Naive B cell (primary cell): ENCODE measurements at regions not wholly inside any gene's neighbourhood (a gene's known extent, or its start where the extent isn't known, plus 50 kb on each side); places are given as distances from the start of the nearest gene placed in this dataset.
"Not testable (repeated sequence)": the region's sequence is repeated elsewhere in the genome, so short reads cannot be mapped to it uniquely, and the experiment has no call there.

Experiments used
- ATAC-seq, 2 donors: fragments of 150-1000 bp; cut with Tn5 transposase; 2 replicates each; pipeline ENCODE4 v1.10.0; 2021; ENCODE audit warnings: low read depth in 2 of 2, mild to moderate bottlenecking in 2 of 2, moderate library complexity in 2 of 2
- DNase-seq: peaks from one replicate; pipeline ENCODE4 v3.0.0; 2022
- H3K27ac Mint-ChIP-seq, 6 donors: one replicate each; pipeline ENCODE4 v1.8.0; 2020 to 2022; ENCODE audit warnings: mild to moderate bottlenecking in 6 of 6, mixed read lengths in 6 of 6, moderate library complexity in 5 of 6, inconsistent platforms in 2 of 6
- H3K27me3 Mint-ChIP-seq, 3 donors: one replicate each; pipeline ENCODE4 v1.8.0; 2021 to 2022; ENCODE audit warnings: mixed read lengths in 3 of 3, mild to moderate bottlenecking in 1 of 3
- H3K36me3 Mint-ChIP-seq, 2 donors: one replicate each; pipeline ENCODE4 v1.8.0; 2020 to 2022; ENCODE audit warnings: mixed read lengths in 2 of 2, inconsistent platforms in 1 of 2, mild to moderate bottlenecking in 1 of 2
- H3K4me1 Mint-ChIP-seq, 3 donors: one replicate each; pipeline ENCODE4 v1.8.0; 2020 to 2022; ENCODE audit warnings: mixed read lengths in 3 of 3, inconsistent platforms in 1 of 3, mild to moderate bottlenecking in 1 of 3, moderate library complexity in 1 of 3
- H3K4me3 Mint-ChIP-seq, 8 donors: one replicate each; pipeline ENCODE4 v1.8.0; 2020 to 2022; ENCODE audit warnings: mild to moderate bottlenecking in 8 of 8, mixed read lengths in 8 of 8, moderate library complexity in 8 of 8, inconsistent platforms in 2 of 8
- H3K9me3 Mint-ChIP-seq, 7 donors: one replicate each; pipeline ENCODE4 v1.8.0; 2020 to 2022; ENCODE audit warnings: mixed read lengths in 7 of 7, mild to moderate bottlenecking in 5 of 7, inconsistent platforms in 2 of 7, moderate library complexity in 1 of 7

DNA sequence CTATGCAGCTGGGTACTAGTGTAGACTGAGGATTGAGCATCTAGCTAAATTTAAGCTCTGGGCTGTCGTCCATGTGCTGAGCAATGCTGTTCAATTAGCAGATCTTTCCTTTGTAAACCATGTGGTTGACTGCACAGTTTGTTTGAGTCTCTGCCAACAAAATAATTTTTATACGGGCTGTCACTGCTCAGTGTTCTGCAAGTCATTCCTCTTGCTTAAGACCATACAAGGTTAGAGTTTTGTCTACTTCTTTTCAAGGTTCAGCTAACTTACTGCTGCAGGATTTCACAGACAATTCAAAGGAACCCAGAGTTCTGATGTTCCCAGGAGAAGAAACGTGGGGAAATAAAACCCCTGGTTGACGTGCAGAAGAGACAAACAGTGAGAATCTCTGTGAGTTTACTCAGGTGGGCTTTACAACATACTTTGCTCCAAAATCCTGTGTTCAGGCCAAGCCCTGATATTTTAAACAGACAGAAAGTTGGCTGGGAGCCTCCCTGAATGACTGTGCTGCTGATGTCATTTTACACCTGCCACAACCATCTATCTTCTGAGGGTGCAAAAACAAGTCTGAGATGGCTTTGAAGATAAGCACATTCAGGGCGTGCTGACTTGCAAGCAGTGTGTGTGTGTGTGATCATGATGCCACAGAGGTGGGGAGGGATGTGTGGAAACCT lies 177.1 kb upstream of the SVIL start:
- ATAC-seq (no peak), DNase-seq (no peak)
- no peaks in the 10 kb centered on the region for H3K36me3 Mint-ChIP-seq
- no peak overlapping the region for H3K27ac Mint-ChIP-seq
- H3K4me3 Mint-ChIP-seq, result no peak overlapping the region
- H3K4me1 Mint-ChIP-seq, result no peaks in the 10 kb centered on the region
- peaks cover 0 to 7% (median 0%) of the 10 kb centered on the region in 7 donors for H3K9me3 Mint-ChIP-seq
- peaks cover 9 to 18% (median 18%) of the 10 kb centered on the region in 3 donors for H3K27me3 Mint-ChIP-seq

DNA sequence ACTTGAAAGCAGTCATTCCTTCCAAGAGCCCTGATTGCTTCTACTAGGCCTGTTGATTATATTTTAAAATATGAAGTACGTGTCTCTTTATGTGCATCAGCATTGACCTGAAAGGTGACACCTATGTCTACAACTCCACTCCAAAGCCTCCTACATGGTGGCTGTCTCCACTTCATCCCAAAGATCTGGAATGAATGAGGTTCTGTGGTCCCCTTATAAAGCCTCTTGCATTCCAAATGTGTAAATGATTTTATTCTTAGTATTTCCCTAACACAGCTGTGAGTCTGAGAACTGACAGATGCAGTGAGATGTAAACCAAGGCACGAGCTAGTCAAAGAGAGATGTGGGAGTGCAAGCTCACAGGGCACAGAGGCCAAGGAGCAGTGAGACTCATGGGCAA lies 176.0 kb upstream of the SVIL start:
- H3K4me3 Mint-ChIP-seq, result no peak overlapping the region
- H3K9me3 Mint-ChIP-seq, result peaks cover 0 to 7% (median 0%) of the 10 kb centered on the region in 7 donors
- no peaks in the 10 kb centered on the region for H3K36me3 Mint-ChIP-seq
- ATAC-seq (no peak), DNase-seq (no peak)
- H3K27ac Mint-ChIP-seq, result no peak overlapping the region
- no peaks in the 10 kb centered on the region for H3K4me1 Mint-ChIP-seq
- peaks cover 5 to 20% (median 12%) of the 10 kb centered on the region in 3 donors for H3K27me3 Mint-ChIP-seq

- DNase-seq, H3K9me3 Mint-ChIP-seq, H3K36me3 Mint-ChIP-seq, H3K27ac Mint-ChIP-seq, H3K4me1 Mint-ChIP-seq, H3K4me3 Mint-ChIP-seq, ATAC-seq: not testable (repeated sequence)
- H3K27me3 Mint-ChIP-seq, result peaks cover 5 to 20% (median 12%) of the 10 kb centered on the region in 3 donors
Measured at GRCh38 chr10:29810231-29810630, 175.5 kb upstream of the SVIL start.

DNA sequence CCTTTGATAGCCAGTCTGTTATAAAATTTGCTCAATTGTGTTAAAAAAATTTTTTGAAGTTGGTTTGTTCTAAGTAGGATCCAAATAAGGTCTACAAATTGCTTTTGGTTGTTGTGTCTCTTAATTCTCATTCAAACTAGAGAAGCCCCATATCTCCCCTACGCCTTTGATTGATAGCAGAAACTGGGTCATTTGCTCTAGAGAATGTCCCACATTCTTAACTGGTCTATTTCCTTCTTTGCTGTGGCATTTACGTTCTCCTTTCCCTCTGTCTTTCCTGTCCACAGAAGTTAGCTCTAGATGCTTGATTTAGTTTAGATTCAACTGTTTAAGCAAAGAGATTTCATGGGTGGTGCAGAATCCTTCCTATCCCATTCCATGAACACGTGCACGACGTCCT lies 174.6 kb upstream of the SVIL start:
- Mint-ChIP-seq H3K4me1 (no peaks in the 10 kb centered on the region), H3K4me3 (no peak overlapping the region), H3K27ac (no peak overlapping the region), H3K9me3 (peaks cover 0 to 7% (median 1%) of the 10 kb centered on the region in 7 donors), H3K36me3 (no peaks in the 10 kb centered on the region), H3K27me3 (peaks cover 5 to 20% (median 7%) of the 10 kb centered on the region in 3 donors)
- DNase-seq, result no peak
- ATAC-seq, result no peak

DNA sequence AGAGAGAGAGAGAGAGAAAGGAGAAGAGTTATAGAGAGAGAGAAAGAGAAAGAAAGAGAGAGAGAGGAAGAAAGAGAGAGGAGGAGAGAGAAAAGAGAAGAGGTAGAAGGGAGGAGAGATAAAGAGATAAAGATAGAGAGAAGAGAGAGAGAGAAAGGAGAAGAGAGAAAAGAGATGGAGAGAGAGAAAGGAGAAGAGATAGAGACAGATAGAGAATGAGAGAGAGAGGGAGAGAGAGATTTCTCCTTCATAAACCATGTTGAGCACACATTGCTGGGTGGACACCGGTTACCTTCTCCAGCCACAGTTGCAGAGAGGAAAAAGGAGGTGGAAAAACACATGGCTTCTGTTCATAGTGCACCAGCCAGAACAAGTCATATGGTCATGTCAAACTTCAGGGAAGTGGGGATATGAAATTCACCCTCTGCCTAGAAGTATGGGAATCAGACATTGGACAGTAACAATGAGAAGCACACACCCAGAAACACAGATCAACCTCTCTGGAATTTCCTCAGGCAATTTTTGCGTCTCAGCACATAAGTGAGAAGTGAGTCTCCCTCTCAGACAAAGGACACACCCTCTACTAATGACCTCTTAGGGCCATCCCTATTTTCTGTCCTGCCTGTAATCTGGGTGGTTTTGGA lies 172.5 kb upstream of the SVIL start:
- peaks cover 0 to 7% (median 1%) of the 10 kb centered on the region in 7 donors for H3K9me3 Mint-ChIP-seq
- H3K4me3 Mint-ChIP-seq, result no peak overlapping the region
- H3K27me3 Mint-ChIP-seq, result peaks cover 0 to 20% (median 0%) of the 10 kb centered on the region in 3 donors
- ATAC-seq, result no peak
- H3K36me3 Mint-ChIP-seq, result no peaks in the 10 kb centered on the region
- no peaks in the 10 kb centered on the region for H3K4me1 Mint-ChIP-seq
- no peak for DNase-seq
- peak overlapping the region in 2 of 6 donors; percentile 3 to 82 for H3K27ac Mint-ChIP-seq

GRCh38 chr10:29806350-29806788 lies 171.6 kb upstream of the SVIL start:
- Mint-ChIP-seq H3K27me3 (peaks cover 0 to 18% (median 0%) of the 10 kb centered on the region in 3 donors), H3K9me3 (peaks cover 0 to 9% (median 5%) of the 10 kb centered on the region in 7 donors)
- no peak for ATAC-seq

GRCh38 chr10:29805134-29805723 lies 170.5 kb upstream of the SVIL start:
- peaks cover 0 to 7% (median 0%) of the 10 kb centered on the region in 3 donors for H3K27me3 Mint-ChIP-seq
- no peak overlapping the region for H3K27ac Mint-ChIP-seq
- H3K4me3 Mint-ChIP-seq, result no peak overlapping the region
- no peaks in the 10 kb centered on the region for H3K36me3 Mint-ChIP-seq
- no peak for ATAC-seq
- DNase-seq, result no peak
- peaks cover 0 to 12% (median 6%) of the 10 kb centered on the region in 7 donors for H3K9me3 Mint-ChIP-seq
- no peaks in the 10 kb centered on the region for H3K4me1 Mint-ChIP-seq

More at GRCh38 chr10:29806350-29806788, 171.6 kb upstream of the SVIL start:
- no peak overlapping the region for H3K4me3 Mint-ChIP-seq
- no peaks in the 10 kb centered on the region for H3K4me1 Mint-ChIP-seq
- DNase-seq, result no peak
- no peaks in the 10 kb centered on the region for H3K36me3 Mint-ChIP-seq
- H3K27ac Mint-ChIP-seq, result no peak overlapping the region

- no peaks in the 10 kb centered on the region for H3K4me1 Mint-ChIP-seq
Measured at GRCh38 chr10:29804025-29804852, 169.5 kb upstream of the SVIL start.

GRCh38 chr10:29802171-29802570 lies 167.4 kb upstream of the SVIL start:
- H3K27me3 Mint-ChIP-seq, result peaks cover 0 to 4% (median 0%) of the 10 kb centered on the region in 3 donors
- H3K4me3 Mint-ChIP-seq, result no peak overlapping the region
- no peak overlapping the region for H3K27ac Mint-ChIP-seq
- no peak for ATAC-seq
- H3K36me3 Mint-ChIP-seq, result no peaks in the 10 kb centered on the region
- DNase-seq, result no peak
- peaks cover 0 to 12% (median 6%) of the 10 kb centered on the region in 7 donors for H3K9me3 Mint-ChIP-seq
- H3K4me1 Mint-ChIP-seq, result no peaks in the 10 kb centered on the region

More at GRCh38 chr10:29804025-29804852, 169.5 kb upstream of the SVIL start:
- H3K27ac Mint-ChIP-seq, result no peak overlapping the region
- peaks cover 0 to 7% (median 0%) of the 10 kb centered on the region in 3 donors for H3K27me3 Mint-ChIP-seq
- ATAC-seq, result no peak
- H3K9me3 Mint-ChIP-seq, result peaks cover 0 to 12% (median 6%) of the 10 kb centered on the region in 7 donors
- DNase-seq, result no peak
- no peak overlapping the region for H3K4me3 Mint-ChIP-seq
- H3K36me3 Mint-ChIP-seq, result no peaks in the 10 kb centered on the region

DNA sequence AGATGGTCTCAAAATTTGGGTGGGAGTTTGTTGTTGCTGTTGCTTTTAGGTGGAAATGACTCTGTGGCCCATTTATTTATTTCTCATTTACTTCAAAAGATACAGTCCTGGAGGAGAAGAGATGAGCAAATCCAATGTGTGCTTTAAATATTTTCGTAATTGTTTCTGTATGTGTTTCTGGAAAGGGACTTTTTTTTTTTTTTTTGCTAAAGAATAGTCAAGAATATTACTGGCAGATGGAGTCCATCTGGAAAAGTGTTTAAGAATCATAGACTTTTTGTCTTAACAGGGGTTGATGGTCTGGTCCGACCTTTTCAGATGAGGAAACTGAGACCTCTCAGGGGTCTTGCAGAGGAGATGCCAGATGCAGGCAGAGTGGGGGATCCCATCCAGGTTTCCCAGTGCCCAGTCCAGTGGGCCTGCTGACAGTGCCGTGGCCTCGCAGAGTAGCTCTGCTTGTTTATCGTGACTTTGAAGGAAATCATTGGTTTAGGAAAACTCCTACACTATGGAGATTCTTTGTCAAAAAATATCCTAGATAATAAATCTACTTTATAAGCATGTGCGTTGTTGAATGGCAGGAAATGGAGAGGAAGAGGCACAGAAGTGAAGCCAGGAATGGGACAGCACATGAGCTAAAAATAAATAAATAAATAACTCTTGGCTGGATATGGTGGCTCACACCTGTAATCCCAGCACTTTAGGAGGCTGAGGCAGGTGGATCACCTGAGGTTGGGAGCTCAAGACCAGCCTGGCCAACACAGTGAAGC lies 164.3 kb upstream of the SVIL start:
- H3K4me1 Mint-ChIP-seq, result no peaks in the 10 kb centered on the region
- ATAC-seq, result no peak
- no peaks in the 10 kb centered on the region for H3K36me3 Mint-ChIP-seq
- no peak for DNase-seq
- H3K27me3 Mint-ChIP-seq, result peaks cover 0 to 6% (median 4%) of the 10 kb centered on the region in 3 donors
- no peak overlapping the region for H3K27ac Mint-ChIP-seq
- no peak overlapping the region for H3K4me3 Mint-ChIP-seq
- H3K9me3 Mint-ChIP-seq, result peaks cover 0 to 8% (median 6%) of the 10 kb centered on the region in 7 donors

DNA sequence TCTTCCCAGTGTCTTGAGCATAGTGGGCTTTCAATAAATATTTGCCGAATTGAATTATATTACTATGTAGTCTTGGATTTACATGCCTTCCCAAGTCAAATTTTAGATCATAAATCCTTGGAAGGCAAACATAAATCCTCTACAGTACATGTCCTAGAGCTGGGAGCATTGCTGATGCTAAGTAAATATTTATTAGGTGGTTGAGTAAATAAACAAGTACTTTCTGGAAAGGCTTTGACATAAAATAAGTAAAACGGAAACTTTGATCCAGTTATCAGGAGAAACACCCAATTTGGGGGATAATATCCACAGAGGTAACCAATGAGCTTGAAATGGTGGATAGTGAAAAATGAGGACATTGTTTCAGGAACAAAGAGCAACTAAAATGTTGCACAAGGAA lies 162.8 kb upstream of the SVIL start:
- peaks cover 0 to 8% (median 6%) of the 10 kb centered on the region in 7 donors for H3K9me3 Mint-ChIP-seq
- no peaks in the 10 kb centered on the region for H3K4me1 Mint-ChIP-seq
- no peak overlapping the region for H3K27ac Mint-ChIP-seq

DNA sequence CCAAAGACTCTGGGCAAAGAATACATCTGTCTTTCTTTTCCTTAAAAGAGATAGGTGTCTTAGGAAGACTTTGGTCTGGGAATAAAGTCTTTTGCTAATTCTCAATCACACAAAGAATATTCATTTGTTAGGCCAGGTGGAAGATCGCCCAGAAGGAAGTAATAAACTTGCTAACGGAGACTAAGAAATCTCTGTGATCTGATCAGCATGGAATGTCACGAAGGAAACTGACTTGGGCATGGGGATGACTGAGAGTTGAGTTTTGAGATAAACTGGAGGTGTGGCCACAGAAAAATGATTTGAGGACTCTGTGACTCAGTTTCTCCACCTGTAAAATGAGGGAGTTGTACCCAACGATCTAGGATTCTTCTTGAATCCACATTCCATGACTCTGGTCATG lies 161.1 kb upstream of the SVIL start:
- Mint-ChIP-seq H3K27me3 (peaks cover 0 to 6% (median 4%) of the 10 kb centered on the region in 3 donors), H3K4me1 (no peaks in the 10 kb centered on the region), H3K36me3 (no peaks in the 10 kb centered on the region), H3K9me3 (peaks cover 0 to 4% (median 2%) of the 10 kb centered on the region in 7 donors), H3K27ac (no peak overlapping the region), H3K4me3 (no peak overlapping the region)
- DNase-seq (no peak), ATAC-seq (no peak)

More for the DNA sequence above, 162.8 kb upstream of the SVIL start:
- Mint-ChIP-seq H3K36me3 (no peaks in the 10 kb centered on the region), H3K4me3 (no peak overlapping the region), H3K27me3 (peaks cover 0 to 6% (median 4%) of the 10 kb centered on the region in 3 donors)
- DNase-seq (no peak), ATAC-seq (no peak)
